HG02852 (cell line): ENCODE measurements at regions not wholly inside any gene's neighbourhood (a gene's known extent, or its start where the extent isn't known, plus 50 kb on each side); places are given as distances from the start of the nearest gene placed in this dataset.

Experiments used
- ATAC-seq: cut with Tn5 transposase; IDR thresholded peaks from one replicate; pipeline ENCODE4 v1.9.1; 2021; ENCODE audit warnings: mild to moderate bottlenecking, moderate library complexity; ENCODE audit not compliant: unreplicated experiment

GRCh38 chr16:51085271-51085670, 65.8 kb downstream of the SALL1 start:
- ATAC-seq = no peak

- ATAC-seq = peak; percentile 59
Measured at GRCh38 chr16:51084074-51084928, 66.8 kb downstream of the SALL1 start.

DNA sequence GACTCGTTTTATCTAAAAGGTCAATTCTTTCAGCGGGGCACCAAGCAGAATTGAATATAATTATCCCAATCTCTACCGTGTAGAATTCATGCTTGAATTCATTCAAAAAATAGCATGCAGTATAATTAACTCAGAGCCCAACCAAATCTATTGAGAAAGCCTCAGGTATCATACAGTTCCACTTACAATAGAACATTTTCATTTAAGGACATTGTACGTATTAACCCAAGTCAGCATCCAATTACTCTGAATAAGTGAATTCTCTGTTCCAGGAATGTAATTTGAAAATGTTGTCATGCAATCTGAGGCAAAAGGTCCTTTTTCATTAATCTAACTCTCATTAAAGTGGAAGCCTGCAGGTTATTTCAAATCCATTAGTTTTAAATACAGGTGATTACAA, 78.5 kb downstream of the SALL1 start:
- no peak for ATAC-seq

GRCh38 chr16:51071326-51071725, 79.7 kb downstream of the SALL1 start:
- ATAC-seq = no peak

GRCh38 chr16:51067352-51067751, 83.7 kb downstream of the SALL1 start:
- ATAC-seq = no peak

GRCh38 chr16:51062039-51062438, 89.0 kb downstream of the SALL1 start:
- no peak for ATAC-seq

DNA sequence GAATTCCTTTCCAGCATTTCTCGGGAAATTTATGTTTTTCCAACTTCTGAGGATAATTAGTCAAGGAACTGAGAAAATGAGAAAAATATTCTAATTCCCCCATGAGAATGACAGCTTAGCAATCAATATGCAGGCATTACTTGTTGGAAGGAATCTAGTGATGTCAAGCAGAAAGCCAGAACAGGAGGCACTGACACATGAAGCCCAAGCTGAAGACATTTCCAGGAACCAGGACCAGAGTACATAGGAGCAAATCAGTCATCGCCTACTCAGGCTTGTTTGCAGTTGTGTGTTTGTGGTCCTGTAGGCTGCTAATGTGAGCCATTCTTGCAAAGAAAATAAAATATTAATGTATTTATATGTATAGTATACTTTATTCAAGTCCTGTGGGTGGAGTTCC, 89.7 kb downstream of the SALL1 start:
- no peak for ATAC-seq

- no peak for ATAC-seq
Measured at GRCh38 chr16:51057969-51058337, 93.1 kb downstream of the SALL1 start.

- ATAC-seq = no peak
Measured at GRCh38 chr16:51057102-51057793, 93.8 kb downstream of the SALL1 start.

- ATAC-seq = no peak
Measured at GRCh38 chr16:51056331-51056730, 94.7 kb downstream of the SALL1 start.

DNA sequence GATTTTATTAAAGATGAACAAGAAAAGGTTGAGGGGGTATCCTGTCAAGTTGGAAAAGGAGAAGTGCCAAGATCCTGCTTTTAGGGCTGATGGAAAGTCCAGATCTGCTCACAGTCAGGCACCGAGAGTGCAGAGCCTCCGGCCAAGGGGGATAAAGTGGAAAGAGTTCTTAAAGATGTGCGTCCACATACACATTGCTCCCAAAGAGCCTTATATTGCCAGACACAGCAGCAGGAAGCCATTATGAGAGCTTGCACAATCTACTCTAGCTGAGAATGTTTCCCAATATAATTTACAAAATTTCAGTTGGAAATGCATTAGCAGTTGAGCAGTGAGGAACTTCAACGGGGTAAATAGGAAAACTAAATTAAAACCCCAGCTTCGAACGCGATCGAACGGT, 95.6 kb downstream of the SALL1 start:
- no peak for ATAC-seq

GRCh38 chr16:51053775-51054174, 97.3 kb downstream of the SALL1 start:
- ATAC-seq = no peak

- ATAC-seq = no peak
Measured at GRCh38 chr16:51051671-51052070, 99.4 kb downstream of the SALL1 start.

- no peak for ATAC-seq
Measured at GRCh38 chr16:51050377-51050706, 100.7 kb downstream of the SALL1 start.

GRCh38 chr16:51049678-51050376, 101.2 kb downstream of the SALL1 start:
- ATAC-seq = no peak

GRCh38 chr16:51049276-51049675, 101.8 kb downstream of the SALL1 start:
- ATAC-seq = no peak

DNA sequence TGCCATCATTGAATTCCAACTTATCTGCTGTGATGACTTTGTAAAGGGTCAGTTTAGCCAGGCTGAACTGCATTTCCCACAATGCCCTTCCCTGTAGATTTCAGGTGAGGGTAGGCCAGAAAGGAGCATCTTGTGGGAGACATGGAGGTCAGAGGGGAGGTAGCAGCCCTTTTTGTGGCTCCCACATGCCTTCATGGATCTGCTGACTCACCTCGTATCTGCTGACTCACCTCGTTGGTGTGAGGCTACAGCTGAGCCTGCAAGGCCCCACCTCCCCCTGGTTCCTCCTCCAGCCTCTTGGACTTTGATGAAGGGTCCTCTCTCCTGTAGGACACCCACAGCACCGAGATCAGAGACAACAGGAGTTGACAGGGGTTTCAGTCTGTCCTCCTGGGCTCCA, 102.5 kb downstream of the SALL1 start:
- no peak for ATAC-seq

DNA sequence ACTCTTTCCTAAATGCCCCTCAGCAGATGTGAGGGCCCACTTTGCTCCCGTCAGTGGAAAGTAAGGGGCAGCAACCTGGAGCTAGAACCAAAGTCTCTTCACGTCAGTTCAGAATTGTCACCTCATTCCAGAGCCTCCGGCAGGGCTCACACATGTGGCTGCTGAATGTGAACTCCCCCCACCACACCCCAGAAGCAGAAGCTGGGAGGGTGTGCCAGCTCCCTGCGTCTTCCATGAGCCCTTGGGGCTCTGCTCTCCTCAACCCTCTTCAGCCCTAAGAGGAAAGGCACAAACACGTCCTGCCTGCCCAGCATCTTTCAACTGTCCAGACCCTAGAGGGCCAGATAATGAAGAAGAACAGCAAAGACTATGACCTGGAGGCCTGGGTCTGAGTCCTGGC, 105.3 kb downstream of the SALL1 start:
- ATAC-seq = no peak

DNA sequence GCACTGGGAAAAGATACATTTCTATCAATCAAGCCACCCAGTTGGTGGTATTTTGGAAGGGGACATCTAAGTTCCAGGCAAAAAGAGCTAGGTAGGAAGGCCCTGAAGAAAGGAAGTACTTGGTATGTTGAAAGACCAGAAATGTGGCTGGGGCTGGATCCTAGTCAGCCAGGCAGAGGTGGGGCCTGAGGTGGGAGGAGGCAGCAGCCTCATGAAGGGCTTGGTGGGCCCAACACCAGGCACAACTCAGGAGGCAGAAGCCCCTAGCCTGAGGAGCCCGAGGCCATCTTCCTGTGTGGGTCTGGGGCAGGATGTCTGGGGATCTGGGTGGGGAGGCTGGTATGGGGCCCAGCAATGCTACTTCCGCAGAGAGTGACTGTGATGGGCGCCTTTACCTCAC, 105.9 kb downstream of the SALL1 start:
- ATAC-seq = no peak

GRCh38 chr16:51041546-51041945, 109.5 kb downstream of the SALL1 start:
- no peak for ATAC-seq

DNA sequence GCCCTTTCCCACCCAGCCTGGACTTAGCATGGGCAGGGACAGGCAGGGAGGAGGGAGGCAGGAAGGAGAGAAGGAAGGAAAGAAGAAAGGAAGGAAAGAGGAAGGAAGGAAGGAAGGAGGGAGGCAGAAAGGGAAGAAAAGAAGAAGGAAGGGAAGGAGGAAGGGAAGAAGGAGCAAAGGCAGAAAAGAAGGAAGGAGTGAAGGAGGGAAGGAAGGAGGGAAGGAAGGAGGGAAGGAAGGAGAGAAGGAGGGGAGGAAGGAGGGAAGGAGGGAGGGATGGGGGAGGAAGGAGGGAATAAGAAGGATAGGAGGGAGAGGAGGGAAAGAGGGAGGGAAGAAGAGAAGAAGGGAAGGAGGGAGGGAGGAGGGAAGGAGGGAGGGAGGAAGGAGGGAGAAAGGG, 110.4 kb downstream of the SALL1 start:
- ATAC-seq = no peak
